ENCODE measurements at regions not wholly inside any gene's neighbourhood (a gene's known extent, or its start where the extent isn't known, plus 50 kb on each side); places are given as distances from the start of the nearest gene placed in this dataset.
"Not testable (repeated sequence)": the region's sequence is repeated elsewhere in the genome, so short reads cannot be mapped to it uniquely, and the experiment has no call there.

- no peak overlapping the region for H3K9ac ChIP-seq (ENCODE audit: low read length)
- H3K36me3 ChIP-seq (replicated peaks; ENCODE audit: low read depth, low read length): no peaks in the 10 kb centered on the region
- no peak overlapping the region for H3K4me2 ChIP-seq (ENCODE audit: low read length)
- H3K4me3 ChIP-seq (ENCODE audit: low read length): no peak overlapping the region
- TF ChIP-seq CTCF (IDR thresholded peaks at IDR 0.05; ENCODE audit: low read depth, low read length) (no peak), EZH2phosphoT487 (IDR thresholded peaks at IDR 0.05; ENCODE audit: low read depth) (no peak)
- H3K9me3 ChIP-seq (ENCODE audit: insufficient read depth, low read length): no peaks in the 10 kb centered on the region
- H4K20me1 ChIP-seq (ENCODE audit: insufficient read depth, low read length): no peaks in the 10 kb centered on the region
- no peaks in the 10 kb centered on the region for H3K79me2 ChIP-seq (ENCODE audit: low read length)
- H3K27ac ChIP-seq (ENCODE audit: low read length): no peak overlapping the region
- H3K27me3 ChIP-seq (ENCODE audit: low read depth, low read length): no peaks in the 10 kb centered on the region
- H3K4me1 ChIP-seq (ENCODE audit: low read length): no peaks in the 10 kb centered on the region
- no peak overlapping the region for H2AFZ ChIP-seq (ENCODE audit: low read depth, low read length)
Measured at GRCh38 chr5:27103486-27103885, 65.1 kb upstream of the CDH9 start.

GRCh38 chr5:27095761-27096160 is 57.4 kb upstream of the CDH9 start:
- not testable (repeated sequence) for H3K9ac ChIP-seq (ENCODE audit: low read length); H3K27ac ChIP-seq (ENCODE audit: low read length); H3K36me3 ChIP-seq (replicated peaks; ENCODE audit: low read depth, low read length); H3K4me2 ChIP-seq (ENCODE audit: low read length); H3K27me3 ChIP-seq (ENCODE audit: low read depth, low read length); H3K4me3 ChIP-seq (ENCODE audit: low read length); H2AFZ ChIP-seq (ENCODE audit: low read depth, low read length); H3K79me2 ChIP-seq (ENCODE audit: low read length); H3K9me3 ChIP-seq (ENCODE audit: insufficient read depth, low read length); H4K20me1 ChIP-seq (ENCODE audit: insufficient read depth, low read length); H3K4me1 ChIP-seq (ENCODE audit: low read length)

GRCh38 chr5:27093279-27093678 is 54.9 kb upstream of the CDH9 start:
- Histone ChIP-seq H3K4me3 (ENCODE audit: low read length) (no peak overlapping the region), H3K4me2 (ENCODE audit: low read length) (no peak overlapping the region), H3K79me2 (ENCODE audit: low read length) (no peaks in the 10 kb centered on the region), H3K9me3 (ENCODE audit: insufficient read depth, low read length) (no peaks in the 10 kb centered on the region), H3K36me3 (replicated peaks; ENCODE audit: low read depth, low read length) (no peaks in the 10 kb centered on the region), H3K27ac (ENCODE audit: low read length) (no peak overlapping the region), H3K9ac (ENCODE audit: low read length) (no peak overlapping the region), H4K20me1 (ENCODE audit: insufficient read depth, low read length) (no peaks in the 10 kb centered on the region), H3K4me1 (ENCODE audit: low read length) (no peaks in the 10 kb centered on the region), H3K27me3 (ENCODE audit: low read depth, low read length) (no peaks in the 10 kb centered on the region), H2AFZ (ENCODE audit: low read depth, low read length) (no peak overlapping the region)
- TF ChIP-seq EZH2phosphoT487 (IDR thresholded peaks at IDR 0.05; ENCODE audit: low read depth): no peak
- no peak for TF ChIP-seq CTCF (IDR thresholded peaks at IDR 0.05; ENCODE audit: low read depth, low read length)

- no peaks in the 10 kb centered on the region for H3K27me3 ChIP-seq (ENCODE audit: low read depth, low read length)
- H2AFZ ChIP-seq (ENCODE audit: low read depth, low read length): no peak overlapping the region
- H3K4me2 ChIP-seq (ENCODE audit: low read length): no peak overlapping the region
- no peak overlapping the region for H3K9ac ChIP-seq (ENCODE audit: low read length)
- no peaks in the 10 kb centered on the region for H3K79me2 ChIP-seq (ENCODE audit: low read length)
- no peak overlapping the region for H3K27ac ChIP-seq (ENCODE audit: low read length)
- TF ChIP-seq EZH2phosphoT487 (IDR thresholded peaks at IDR 0.05; ENCODE audit: low read depth) (no peak), CTCF (IDR thresholded peaks at IDR 0.05; ENCODE audit: low read depth, low read length) (no peak)
- no peaks in the 10 kb centered on the region for H3K36me3 ChIP-seq (replicated peaks; ENCODE audit: low read depth, low read length)
- no peaks in the 10 kb centered on the region for H4K20me1 ChIP-seq (ENCODE audit: insufficient read depth, low read length)
- no peaks in the 10 kb centered on the region for H3K4me1 ChIP-seq (ENCODE audit: low read length)
- H3K4me3 ChIP-seq (ENCODE audit: low read length): no peak overlapping the region
- H3K9me3 ChIP-seq (ENCODE audit: insufficient read depth, low read length): no peaks in the 10 kb centered on the region
Measured at GRCh38 chr5:27091858-27092257, 53.5 kb upstream of the CDH9 start.

- H3K9ac ChIP-seq (ENCODE audit: low read length); H3K4me3 ChIP-seq (ENCODE audit: low read length); H3K4me2 ChIP-seq (ENCODE audit: low read length); H3K27me3 ChIP-seq (ENCODE audit: low read depth, low read length); H3K27ac ChIP-seq (ENCODE audit: low read length); H4K20me1 ChIP-seq (ENCODE audit: insufficient read depth, low read length); H3K9me3 ChIP-seq (ENCODE audit: insufficient read depth, low read length); H3K79me2 ChIP-seq (ENCODE audit: low read length); H3K4me1 ChIP-seq (ENCODE audit: low read length); H3K36me3 ChIP-seq (replicated peaks; ENCODE audit: low read depth, low read length); H2AFZ ChIP-seq (ENCODE audit: low read depth, low read length): not testable (repeated sequence)
Measured at GRCh38 chr5:27088822-27089221, 50.4 kb upstream of the CDH9 start.

All from OCI-LY3 (cell line).